ENCODE measurements at regions not wholly inside any gene's neighbourhood (a gene's known extent, or its start where the extent isn't known, plus 50 kb on each side); places are given as distances from the start of the nearest gene placed in this dataset.

GRCh38 chr18:44171301-44171700 lies 509.4 kb upstream of the SETBP1 start:
- no peak for DNase-seq

- DNase-seq, result no peak
Observed at GRCh38 chr18:44175891-44176290, 504.8 kb upstream of the SETBP1 start.

GRCh38 chr18:44178476-44178875 lies 502.2 kb upstream of the SETBP1 start:
- no peak for DNase-seq

- DNase-seq, result no peak
Observed at GRCh38 chr18:44179693-44180092, 501.0 kb upstream of the SETBP1 start.

GRCh38 chr18:44180683-44181082 lies 500.0 kb upstream of the SETBP1 start:
- no peak for DNase-seq

GRCh38 chr18:44181951-44182747 lies 498.5 kb upstream of the SETBP1 start:
- no peak for DNase-seq

- DNase-seq, result no peak
Observed at GRCh38 chr18:44186001-44186400, 494.7 kb upstream of the SETBP1 start.

GRCh38 chr18:44187090-44187489 lies 493.6 kb upstream of the SETBP1 start:
- DNase-seq, result no peak

- DNase-seq, result no peak
Observed at GRCh38 chr18:44195394-44196140, 485.1 kb upstream of the SETBP1 start.

GRCh38 chr18:44197832-44198611 lies 482.7 kb upstream of the SETBP1 start:
- DNase-seq, result no peak

GRCh38 chr18:44198612-44199284 lies 481.9 kb upstream of the SETBP1 start:
- DNase-seq, result no peak

GRCh38 chr18:44213293-44213692 lies 467.4 kb upstream of the SETBP1 start:
- no peak for DNase-seq

GRCh38 chr18:44214396-44214795 lies 466.3 kb upstream of the SETBP1 start:
- no peak for DNase-seq

GRCh38 chr18:44216169-44216568 lies 464.5 kb upstream of the SETBP1 start:
- no peak for DNase-seq

- no peak for DNase-seq
Observed at GRCh38 chr18:44227501-44227900, 453.2 kb upstream of the SETBP1 start.

GRCh38 chr18:44229693-44230108 lies 451.0 kb upstream of the SETBP1 start:
- no peak for DNase-seq

- no peak for DNase-seq
Observed at GRCh38 chr18:44231936-44232335, 448.8 kb upstream of the SETBP1 start.

- no peak for DNase-seq
Observed at GRCh38 chr18:44232500-44232899, 448.2 kb upstream of the SETBP1 start.

- no peak for DNase-seq
Observed at GRCh38 chr18:44238454-44238853, 442.2 kb upstream of the SETBP1 start.

- DNase-seq, result no peak
Observed at GRCh38 chr18:44238911-44239310, 441.8 kb upstream of the SETBP1 start.

GRCh38 chr18:44241020-44241419 lies 439.7 kb upstream of the SETBP1 start:
- no peak for DNase-seq

GRCh38 chr18:44245019-44245418 lies 435.7 kb upstream of the SETBP1 start:
- DNase-seq, result no peak

- DNase-seq, result no peak
Observed at GRCh38 chr18:44246001-44246400, 434.7 kb upstream of the SETBP1 start.
